K562 (cell line): ENCODE measurements at regions not wholly inside any gene's neighbourhood (a gene's known extent, or its start where the extent isn't known, plus 50 kb on each side); places are given as distances from the start of the nearest gene placed in this dataset.
A peak's percentile ranks its signal among the peaks of the same experiment; 100 is the strongest.
"Not testable (repeated sequence)": the region's sequence is repeated elsewhere in the genome, so short reads cannot be mapped to it uniquely, and the experiment has no call there.

Experiments used
- ATAC-seq: fragments of 200-7000 bp; cut with Tn5 transposase; 3 replicates; pipeline ENCODE4 v1.9.1; 2020; ENCODE audit warnings: moderate library complexity
- BruUV-seq: library from RNA; stranded (reverse); fragments of 400-500 nt; replicated peaks from 2 replicates; lab custom pipeline; 2021; lab: Mats Ljungman, UMichigan
- CTCF ChIA-PET: fragments of 300-600 bp; formaldehyde crosslinking; extraction: SDS; loops from one replicate; lab custom pipeline; 2021; ENCODE audit warnings: low intra/inter-chr PET ratio; lab: Yijun Ruan, JAX
- POLR2A ChIA-PET: fragments of 300-600, 350-650 bp; sonication (Branson Sonifier 250); formaldehyde crosslinking; extraction: SDS; loops from one replicate; lab custom pipeline; 2021; ENCODE audit warnings: antibody characterized with exemption, inconsistent platforms; lab: Yijun Ruan, JAX
- DNase-seq, 4 experiments: peaks; one replicate each; pipeline versions ENCODE4 v3.0.0 to v3.0.0-alpha.2; 2011 to 2018; ENCODE audit warnings: low spot score in 3 of 4, mixed read lengths in 3 of 4; ENCODE audit errors: extremely low read depth in 1 of 4
- FAIRE-seq: peaks from 2 replicates; lab custom pipeline; 2011; peaks lifted over from hg19 to GRCh38; lab: Jason Lieb, UNC
- H2AFZ ChIP-seq: 2 replicates; pipeline ENCODE4 v1.6.0; 2011; ENCODE audit warnings: low read depth, low read length, control low read depth, inconsistent platforms
- H3K27ac ChIP-seq: fragments of 200-600 bp; 3 replicates; pipeline ENCODE4 v1.8.0; 2011; ENCODE audit warnings: low read depth, mild to moderate bottlenecking, control low read depth, inconsistent platforms, low read length, moderate library complexity, mixed read lengths; ENCODE audit errors: extremely low read depth
- H3K27me3 ChIP-seq, 2 experiments: fragments of 300-600 bp in 1 of 2; 2 replicates in 1 of 2; 3 replicates in 1 of 2; pipeline versions ENCODE4 v1.6.0 to v1.8.0; 2011; ENCODE audit warnings: inconsistent platforms in 2 of 2, low read length in 2 of 2, mild to moderate bottlenecking in 1 of 2, mixed read lengths in 1 of 2, moderate library complexity in 1 of 2; ENCODE audit not compliant: control insufficient read depth in 2 of 2, insufficient read depth in 2 of 2
- H3K36me3 ChIP-seq: fragments of 300-600 bp; 3 replicates; pipeline ENCODE4 v1.8.0; 2011; ENCODE audit warnings: mild to moderate bottlenecking, low read length, inconsistent platforms; ENCODE audit not compliant: control insufficient read depth, insufficient read depth
- H3K4me1 ChIP-seq, 2 experiments: fragments of 200-600 bp in 1 of 2; replicated peaks in 1 of 2; 2 replicates in 1 of 2; 3 replicates in 1 of 2; pipeline versions ENCODE4 v1.5.1 to v1.8.0; 2011; ENCODE audit warnings: inconsistent platforms in 2 of 2, low read length in 2 of 2, mild to moderate bottlenecking in 1 of 2, mixed read lengths in 1 of 2, moderate library complexity in 1 of 2; ENCODE audit not compliant: control insufficient read depth in 2 of 2, insufficient read depth in 2 of 2
- H3K4me2 ChIP-seq: 2 replicates; pipeline ENCODE4 v1.6.1; 2011; ENCODE audit warnings: low read length, control low read depth, inconsistent platforms, mixed read lengths; ENCODE audit not compliant: insufficient read depth
- H3K4me3 ChIP-seq: fragments of 200-600 bp; sonication (generic), shearing (Covaris generic); 2 replicates; pipeline ENCODE4 v1.5.1; 2016; ENCODE audit warnings: control low read depth, inconsistent platforms
- H3K79me2 ChIP-seq: fragments of 200-600 bp; 3 replicates; pipeline ENCODE4 v1.8.0; 2011; ENCODE audit warnings: low read length, inconsistent platforms; ENCODE audit not compliant: control insufficient read depth, insufficient read depth
- H3K9ac ChIP-seq, 2 experiments: 2 replicates each; pipeline versions ENCODE4 v1.6.0 to v1.6.1; 2011; ENCODE audit warnings: low read depth in 2 of 2, low read length in 2 of 2, control low read depth in 1 of 2, inconsistent platforms in 1 of 2, mild to moderate bottlenecking in 1 of 2, mixed read lengths in 1 of 2; ENCODE audit not compliant: insufficient read depth in 1 of 2
- H3K9me1 ChIP-seq: one replicate; pipeline ENCODE4 v1.6.0; 2011; ENCODE audit warnings: inconsistent platforms, mild to moderate bottlenecking, low read length, moderate library complexity; ENCODE audit not compliant: control insufficient read depth, insufficient read depth
- H3K9me3 ChIP-seq: replicated peaks from 2 replicates; pipeline ENCODE4 v1.5.1; 2011; ENCODE audit warnings: low read depth, low read length, inconsistent platforms; ENCODE audit not compliant: control insufficient read depth, insufficient read depth
- H4K20me1 ChIP-seq: replicated peaks from 2 replicates; pipeline ENCODE4 v1.6.1; 2011; ENCODE audit warnings: low read length, inconsistent platforms, mixed read lengths; ENCODE audit not compliant: control insufficient read depth, insufficient read depth
- CTCF ChIP-seq, 3 experiments: IDR thresholded peaks in 2 of 3; conservative IDR thresholded peaks in 1 of 3; 2 replicates each; pipeline ENCODE4 v1.5.1; 2011 to 2012; ENCODE audit warnings: low read length in 3 of 3, mild to moderate bottlenecking in 3 of 3, control low read depth in 2 of 3, improper control_type of control experiment in 1 of 3, inconsistent platforms in 1 of 3, low read depth in 1 of 3, mixed read lengths in 1 of 3, moderate library complexity in 1 of 3; ENCODE audit not compliant: insufficient read depth in 2 of 3
- RFX1 ChIP-seq: fragments of 450-650 bp; IDR thresholded peaks from 2 replicates; pipeline ENCODE4 v1.6.1; 2016; ENCODE audit warnings: mild to moderate bottlenecking, moderate library complexity
- ZNF518B ChIP-seq: fragments of 250-450 bp; sonication (Bioruptor Pico); IDR thresholded peaks from 2 replicates; pipeline ENCODE4 v1.5.0; 2021; ENCODE audit warnings: mild to moderate bottlenecking, moderate library complexity
- WGBS: fragments of 100-300 bp; shearing (Covaris generic); methylation state at CpG from one replicate; pipeline ENCODE4 v1.1.6; 2016; ENCODE audit warnings: low coverage, mixed read lengths; ENCODE audit not compliant: insufficient coverage; ENCODE audit errors: missing lambda C conversion rate; 5-methylcytosine and 5-hydroxymethylcytosine counted together
- in situ Hi-C: fragments of 300-500 bp; cut with MboI; formaldehyde crosslinking; loops from 4 replicates; pipeline ENCODE4 v1.15.0; 2018; ENCODE audit warnings: inconsistent platforms, mixed read lengths
- intact Hi-C: fragments of 100-400 bp; cut with micrococcal nuclease; formaldehyde crosslinking; loops from 2 replicates; pipeline ENCODE4 v1.14.2; 2022

DNA sequence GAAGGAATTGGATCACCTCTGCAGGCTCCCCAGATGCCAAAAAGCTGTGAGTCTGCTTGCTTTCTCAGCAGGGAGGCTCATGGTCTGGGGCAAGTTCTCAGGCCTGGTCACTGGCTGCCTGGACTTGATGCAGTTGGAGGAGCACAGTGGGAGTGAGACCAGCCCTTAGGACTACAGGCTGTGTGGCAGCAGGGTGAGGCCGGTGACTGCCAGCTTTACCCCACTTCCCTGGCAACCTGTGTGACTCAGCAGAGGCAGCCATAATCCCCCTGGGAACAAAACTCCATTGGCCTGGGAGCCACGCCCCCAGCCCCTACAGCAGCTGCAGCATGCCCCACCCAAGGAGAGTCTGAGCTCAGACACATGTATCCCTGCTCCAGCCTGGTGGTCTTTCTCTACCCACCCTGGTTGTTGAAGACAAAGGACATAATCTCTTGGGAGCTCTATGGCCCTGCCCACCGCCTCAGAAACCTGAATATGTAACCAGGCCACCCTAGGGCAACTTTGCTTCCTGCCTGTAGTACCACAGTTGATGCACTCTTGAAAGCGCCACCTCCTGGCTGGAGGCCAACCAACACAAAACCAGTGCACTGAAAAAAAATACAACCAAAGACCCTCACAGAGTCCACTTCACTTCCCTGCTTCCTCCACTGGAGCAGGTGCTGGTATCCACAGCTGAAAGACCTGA, 106.8 kb upstream of the SPATS2L start:
- CTCF ChIA-PET: no interaction called here
- in situ Hi-C loops: no loop called here
- H4K20me1 ChIP-seq: no peaks in the 10 kb centered on the region
- no peak for ATAC-seq
- POLR2A ChIA-PET: no interaction called here
- no peak overlapping the region for H3K4me3 ChIP-seq
- H3K4me1 ChIP-seq: no peaks in the 10 kb centered on the region; a peak in 1 of 5 replicates
- H3K4me2 ChIP-seq: no peak overlapping the region
- H3K9me3 ChIP-seq: no peaks in the 10 kb centered on the region
- no peak overlapping the region for H3K27ac ChIP-seq
- WGBS: 33% methylated on average over 3 of the region's 4 CpGs
- H3K79me2 ChIP-seq: no peaks in the 10 kb centered on the region
- peak in 1 of 4 experiments; percentile 6 for DNase-seq
- intact Hi-C loops: loop anchor here (10.0 kb wide), 1 partner anchor 215 kb away; no protein-coding TSS in a partner anchor
- no peaks in the 10 kb centered on the region for H3K36me3 ChIP-seq
- TF ChIP-seq ZNF518B (CRISPR knock-in tag) (no peak), RFX1 (no peak), CTCF (IDR thresholded peaks at IDR 0.05 in 2 of 3, conservative IDR thresholded peaks at IDR 0.05 in 1 of 3; ENCODE audit: insufficient read depth in 2 of 3, low read depth in 1 of 3, low read length in 3 of 3) (peak in 2 of 3 experiments; percentile 25 to 27; a peak in 2 of 6 replicates)
- no TSS peak for BruUV-seq
- no peaks in the 10 kb centered on the region; a peak in 1 of 5 replicates for H3K27me3 ChIP-seq
- FAIRE-seq: no peak
- H3K9me1 ChIP-seq: no peaks in the 10 kb centered on the region
- H2AFZ ChIP-seq: no peak overlapping the region
- no peak overlapping the region for H3K9ac ChIP-seq

- in situ Hi-C loops, H3K4me3 ChIP-seq, FAIRE-seq, H3K79me2 ChIP-seq, H3K36me3 ChIP-seq, CTCF ChIA-PET, H4K20me1 ChIP-seq, POLR2A ChIA-PET, H2AFZ ChIP-seq, H3K9me3 ChIP-seq, H3K9me1 ChIP-seq, H3K4me2 ChIP-seq, DNase-seq, H3K27me3 ChIP-seq, BruUV-seq, H3K9ac ChIP-seq, H3K27ac ChIP-seq, ATAC-seq, intact Hi-C loops, H3K4me1 ChIP-seq: not testable (repeated sequence)
- whole genome bisulfite sequencing: 8% methylated on average over 2 of the region's 4 CpGs
These were observed 104.7 kb upstream of the SPATS2L start for GRCh38 chr2:200201839-200202238.
